ENCODE measurements at regions not wholly inside any gene's neighbourhood (a gene's known extent, or its start where the extent isn't known, plus 50 kb on each side); places are given as distances from the start of the nearest gene placed in this dataset.

GRCh38 chr2:136045835-136046570, 60.6 kb upstream of the DARS1 start:
- no peaks in the 10 kb centered on the region for H3K9me3 Mint-ChIP-seq
- H3K27ac Mint-ChIP-seq, result no peak overlapping the region
- H3K27me3 Mint-ChIP-seq, result no peaks in the 10 kb centered on the region
- H3K4me3 Mint-ChIP-seq, result no peak overlapping the region
- peaks cover 66% of the 10 kb centered on the region for H3K4me1 Mint-ChIP-seq
- peaks cover 3% of the 10 kb centered on the region for H3K36me3 Mint-ChIP-seq

DNA sequence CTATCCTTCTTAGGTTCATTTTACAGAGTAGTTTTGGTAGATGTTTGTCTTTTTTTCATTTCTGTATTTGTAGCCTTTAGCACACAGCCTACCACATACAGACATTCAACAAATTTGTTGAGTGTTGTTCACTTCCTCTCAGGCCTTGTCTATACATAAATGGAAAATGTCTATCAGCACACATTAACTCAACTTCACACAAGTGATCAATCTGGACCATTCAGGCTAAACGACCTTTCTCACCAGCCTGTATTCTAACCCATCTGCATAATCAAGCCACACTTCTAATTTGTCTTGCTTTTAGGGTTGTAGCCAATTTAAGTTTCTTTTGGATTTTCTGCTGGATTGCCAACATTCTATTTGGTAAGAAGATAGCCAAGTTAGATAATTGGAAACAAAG, 59.9 kb upstream of the DARS1 start:
- H3K27ac Mint-ChIP-seq, result no peak overlapping the region
- H3K9me3 Mint-ChIP-seq, result no peaks in the 10 kb centered on the region
- no peak overlapping the region for H3K4me3 Mint-ChIP-seq
- peaks cover 3% of the 10 kb centered on the region for H3K36me3 Mint-ChIP-seq
- H3K27me3 Mint-ChIP-seq, result no peaks in the 10 kb centered on the region
- H3K4me1 Mint-ChIP-seq, result peaks cover 59% of the 10 kb centered on the region

Data from activated naive CD4-positive, alpha-beta T cell treated with anti-CD3 and anti-CD28 coated beads, Interleukin-2, amount 50 U/mL, for 24 hours (primary cell).